AG20443 (cell line): ENCODE measurements at regions not wholly inside any gene's neighbourhood (a gene's known extent, or its start where the extent isn't known, plus 50 kb on each side); places are given as distances from the start of the nearest gene placed in this dataset.
A peak's percentile ranks its signal among the peaks of the same experiment; 100 is the strongest.

Experiments
- DNase-seq: peaks from one replicate; pipeline ENCODE4 v3.0.0; 2012; ENCODE audit warnings: low spot score, mixed read lengths

GRCh38 chr3:161444694-161445077 lies 51.9 kb upstream of the OTOL1 start:
- DNase-seq = no peak

DNA sequence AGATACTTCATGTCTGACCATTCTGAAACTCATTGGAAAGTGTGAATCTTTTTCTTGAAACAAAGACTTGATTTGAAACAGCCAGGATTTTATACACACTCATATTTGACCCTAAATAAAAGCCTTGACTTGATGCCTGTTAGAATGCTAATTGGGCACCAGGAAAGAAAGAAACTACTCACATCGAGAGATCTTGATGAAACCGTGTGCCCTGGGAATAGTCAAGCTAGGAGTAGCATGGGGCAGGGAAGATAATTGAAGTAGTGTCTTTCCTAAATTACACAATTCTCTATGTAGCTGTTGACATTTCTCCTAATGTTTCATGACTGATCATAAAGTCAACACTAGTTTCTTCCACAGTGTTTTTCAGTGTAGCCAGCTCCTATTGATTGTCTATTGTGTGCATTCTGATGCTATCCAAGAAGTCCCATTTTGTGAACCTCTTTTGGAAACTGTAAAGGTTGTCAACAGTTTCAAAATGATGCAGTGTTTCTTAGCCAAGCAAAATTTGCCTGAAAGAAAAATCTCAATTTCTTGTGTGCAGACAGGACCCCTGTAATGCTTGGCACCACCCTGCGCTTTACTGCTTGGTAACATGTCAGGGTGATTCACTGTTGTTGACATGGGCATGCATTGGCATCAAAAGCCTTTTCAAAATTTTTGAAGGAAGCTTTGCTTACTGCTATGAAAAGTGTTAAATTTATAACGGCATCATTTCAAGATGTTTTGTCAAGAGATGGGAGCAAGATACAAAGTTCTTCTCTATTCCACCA lies 52.5 kb upstream of the OTOL1 start:
- DNase-seq = no peak

GRCh38 chr3:161430307-161430706 lies 59.0 kb upstream of the SPTSSB start:
- DNase-seq = no peak

DNA sequence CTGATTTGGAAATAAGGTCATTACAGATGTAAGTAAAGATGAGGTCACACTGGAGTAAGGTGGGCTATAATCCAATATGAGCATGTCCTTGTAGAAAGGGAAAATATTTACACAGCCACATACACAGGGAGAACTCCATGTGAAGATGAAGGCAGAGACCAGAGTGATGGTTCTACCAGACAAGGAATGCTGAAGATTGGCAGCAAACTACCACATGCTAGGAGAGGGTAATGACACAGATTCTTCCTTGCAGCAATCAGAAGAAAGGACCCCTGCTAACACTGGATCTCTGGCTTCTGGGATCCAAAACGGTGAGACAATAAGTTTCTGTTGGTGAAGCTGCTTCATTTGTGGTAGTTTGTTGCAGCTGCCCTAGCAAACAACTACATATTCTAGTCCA lies 56.0 kb upstream of the SPTSSB start:
- DNase-seq = no peak

GRCh38 chr3:161426758-161427157 lies 55.4 kb upstream of the SPTSSB start:
- no peak for DNase-seq

DNA sequence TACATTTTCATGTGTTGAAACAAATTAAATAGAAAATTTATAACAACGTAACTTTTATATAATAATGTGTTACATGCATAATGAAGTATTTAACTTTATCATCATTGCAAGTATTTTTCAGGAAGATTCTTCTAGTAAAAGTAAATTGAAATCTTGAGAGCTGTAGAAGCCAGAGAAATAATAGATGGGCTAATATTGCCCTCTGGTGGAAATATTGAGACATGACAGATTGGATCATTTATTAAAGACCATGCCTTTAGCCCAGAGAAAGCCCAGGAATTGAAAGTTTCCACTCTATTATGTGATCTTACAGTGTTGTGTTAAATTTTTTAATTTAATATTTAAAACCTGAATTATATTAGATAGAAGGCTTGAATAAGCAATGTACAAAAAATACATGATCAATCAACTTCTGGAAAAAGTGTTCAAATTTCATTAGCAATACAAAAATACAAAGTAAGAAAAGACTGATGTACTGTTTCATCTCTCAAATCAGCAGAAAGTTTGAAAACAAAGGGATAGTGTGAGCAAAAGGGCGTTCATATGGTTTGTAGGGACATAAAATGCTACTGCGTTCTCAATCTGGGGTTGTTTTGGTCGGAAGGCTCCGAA lies 52.7 kb upstream of the SPTSSB start:
- peak; percentile 57 for DNase-seq

DNA sequence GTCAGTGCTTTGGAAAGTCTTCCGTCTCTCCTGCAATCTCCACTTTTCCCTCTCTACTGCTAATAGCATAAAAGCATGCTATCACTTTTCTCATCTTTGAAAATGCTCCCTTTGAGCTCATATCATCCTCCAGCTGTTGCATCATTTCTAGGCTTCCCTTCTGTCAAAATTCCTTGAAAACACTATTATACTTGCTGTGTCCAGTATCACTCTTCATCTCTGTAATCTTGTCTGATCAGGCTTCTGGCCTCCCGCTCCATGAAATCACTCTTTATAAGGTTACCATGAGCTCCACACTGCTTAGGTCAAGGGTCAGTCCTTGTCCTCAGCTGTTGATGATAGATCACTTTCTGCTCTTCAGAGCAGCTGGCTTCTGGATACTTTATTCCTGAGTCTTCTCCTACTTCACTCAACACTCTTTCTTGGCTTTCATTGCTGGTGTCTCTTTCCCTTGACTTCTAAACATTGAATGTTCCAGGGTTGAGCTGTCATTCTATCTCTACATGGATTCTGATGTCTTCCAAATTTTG lies 50.9 kb upstream of the SPTSSB start:
- DNase-seq = no peak
